Spleen (tissue), 7 donors: ENCODE measurements at regions not wholly inside any gene's neighbourhood (a gene's known extent, or its start where the extent isn't known, plus 50 kb on each side); places are given as distances from the start of the nearest gene placed in this dataset.

Experiments used
- POLR2A ChIP-seq, 3 donors: fragments of 450-650 bp; IDR thresholded peaks; one replicate each; pipeline ENCODE4 v1.5.1; 2017; ENCODE audit warnings: antibody characterized with exemption in 3 of 3, mild to moderate bottlenecking in 1 of 3
- POLR2AphosphoS5 ChIP-seq, 3 donors: sonication (generic); formaldehyde crosslinking; IDR thresholded peaks; one replicate each; pipeline ENCODE4 v1.5.1; 2017; ENCODE audit warnings: antibody characterized with exemption in 3 of 3
- TF ChIP-seq, protein P1 (sequence below), 11 experiments: fragments of 200-600 bp in 7 of 11; fragments of 450-650 bp in 4 of 11; sonication (generic) in 4 of 11; IDR thresholded peaks in 8 of 11; conservative IDR thresholded peaks in 3 of 11; 1 replicate in 7 of 11; 2 replicates in 4 of 11; pipeline versions ENCODE4 v1.4.0 to v1.8.0; 2016 to 2021; ENCODE audit warnings: antibody characterized with exemption in 11 of 11, inconsistent platforms in 4 of 11, mild to moderate bottlenecking in 1 of 11
- donor health status: DM: no; HTN: no; CAD: no; lungs with moderate emphysema.
- donor health status: DM: no; HTN: no; CAD: no.
- donor health status: DM: no; HTN: no; CAD: no.

DNA sequence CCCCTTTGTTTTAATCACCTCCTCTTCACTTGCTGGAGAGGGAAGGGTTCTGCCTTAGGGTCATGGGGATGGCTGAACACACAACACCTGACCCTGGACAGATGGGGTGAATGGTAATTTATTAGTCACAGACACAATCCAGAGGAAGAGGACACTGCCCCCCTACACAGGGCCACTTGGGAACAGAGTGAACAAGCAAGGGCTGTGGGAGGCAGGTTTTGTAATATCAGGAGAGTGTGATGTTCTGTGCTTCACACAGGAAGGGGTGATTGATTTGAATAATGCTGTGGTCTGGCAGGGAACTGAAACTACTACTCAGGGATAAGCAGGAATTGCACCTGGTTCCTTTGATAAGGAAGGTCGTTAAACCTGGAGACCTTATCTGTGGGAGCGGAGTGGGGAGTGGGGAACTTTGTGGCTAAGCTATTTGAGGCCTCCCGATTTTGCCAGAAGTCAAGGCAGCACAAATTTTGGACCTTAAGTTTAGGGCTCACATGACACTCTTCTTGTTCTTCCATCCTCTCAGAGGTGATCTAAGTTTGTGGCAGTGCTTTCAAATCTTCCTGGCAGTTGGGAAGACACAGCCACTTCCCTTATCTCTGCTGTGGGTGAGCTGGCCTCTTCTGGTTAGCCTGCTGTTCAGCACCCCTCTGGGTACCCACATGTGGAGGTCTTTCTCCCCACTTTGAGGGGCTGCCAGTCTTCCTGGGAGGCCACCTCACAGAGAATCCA lies 77.8 kb downstream of the CD164 start:
- TF ChIP-seq, protein P1, sequence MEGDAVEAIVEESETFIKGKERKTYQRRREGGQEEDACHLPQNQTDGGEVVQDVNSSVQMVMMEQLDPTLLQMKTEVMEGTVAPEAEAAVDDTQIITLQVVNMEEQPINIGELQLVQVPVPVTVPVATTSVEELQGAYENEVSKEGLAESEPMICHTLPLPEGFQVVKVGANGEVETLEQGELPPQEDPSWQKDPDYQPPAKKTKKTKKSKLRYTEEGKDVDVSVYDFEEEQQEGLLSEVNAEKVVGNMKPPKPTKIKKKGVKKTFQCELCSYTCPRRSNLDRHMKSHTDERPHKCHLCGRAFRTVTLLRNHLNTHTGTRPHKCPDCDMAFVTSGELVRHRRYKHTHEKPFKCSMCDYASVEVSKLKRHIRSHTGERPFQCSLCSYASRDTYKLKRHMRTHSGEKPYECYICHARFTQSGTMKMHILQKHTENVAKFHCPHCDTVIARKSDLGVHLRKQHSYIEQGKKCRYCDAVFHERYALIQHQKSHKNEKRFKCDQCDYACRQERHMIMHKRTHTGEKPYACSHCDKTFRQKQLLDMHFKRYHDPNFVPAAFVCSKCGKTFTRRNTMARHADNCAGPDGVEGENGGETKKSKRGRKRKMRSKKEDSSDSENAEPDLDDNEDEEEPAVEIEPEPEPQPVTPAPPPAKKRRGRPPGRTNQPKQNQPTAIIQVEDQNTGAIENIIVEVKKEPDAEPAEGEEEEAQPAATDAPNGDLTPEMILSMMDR (IDR thresholded peaks at IDR 0.05 in 8 of 11, conservative IDR thresholded peaks at IDR 0.05 in 3 of 11), result no peak
- TF ChIP-seq POLR2AphosphoS5 (IDR thresholded peaks at IDR 0.05), result no peak
- no peak for TF ChIP-seq POLR2A (IDR thresholded peaks at IDR 0.05)
